Mesothelial cell of epicardium (in vitro differentiated cells): ENCODE measurements at regions not wholly inside any gene's neighbourhood (a gene's known extent, or its start where the extent isn't known, plus 50 kb on each side); places are given as distances from the start of the nearest gene placed in this dataset.
"Not testable (repeated sequence)": the region's sequence is repeated elsewhere in the genome, so short reads cannot be mapped to it uniquely, and the experiment has no call there.

Experiments
- DNase-seq, 2 experiments: peaks; one replicate each; pipeline ENCODE4 v3.0.0; 2021; ENCODE audit warnings: low spot score in 2 of 2; ENCODE audit not compliant: unreplicated experiment in 2 of 2
- H3K27ac Mint-ChIP-seq: 2 replicates; pipeline ENCODE4 v1.8.0; 2021; ENCODE audit warnings: mixed read lengths
- H3K27me3 Mint-ChIP-seq: 2 replicates; pipeline ENCODE4 v1.8.0; 2021; ENCODE audit warnings: low read depth, mixed read lengths
- H3K36me3 Mint-ChIP-seq: 2 replicates; pipeline ENCODE4 v1.8.0; 2021; ENCODE audit warnings: mixed read lengths
- H3K4me1 Mint-ChIP-seq: 2 replicates; pipeline ENCODE4 v1.8.0; 2021; ENCODE audit warnings: mixed read lengths
- H3K4me3 Mint-ChIP-seq: 2 replicates; pipeline ENCODE4 v1.8.0; 2021; ENCODE audit warnings: mild to moderate bottlenecking, moderate library complexity, mixed read lengths
- H3K9me3 Mint-ChIP-seq: 2 replicates; pipeline ENCODE4 v1.8.0; 2021; ENCODE audit warnings: mixed read lengths
- CTCF ChIP-seq: fragments of 200-600 bp; sonication (generic); IDR thresholded peaks from one replicate; pipeline ENCODE4 v1.5.0; 2021; ENCODE audit warnings: antibody characterized with exemption; ENCODE audit not compliant: unreplicated experiment

- Mint-ChIP-seq H3K36me3 (no peaks in the 10 kb centered on the region), H3K27me3 (no peaks in the 10 kb centered on the region), H3K9me3 (no peaks in the 10 kb centered on the region), H3K4me3 (no peak overlapping the region), H3K27ac (no peak overlapping the region), H3K4me1 (peaks cover 11% of the 10 kb centered on the region)
- TF ChIP-seq CTCF = no peak
- no peak for DNase-seq
Measured at GRCh38 chr4:147222906-147223305, 258.0 kb upstream of the EDNRA start.

DNA sequence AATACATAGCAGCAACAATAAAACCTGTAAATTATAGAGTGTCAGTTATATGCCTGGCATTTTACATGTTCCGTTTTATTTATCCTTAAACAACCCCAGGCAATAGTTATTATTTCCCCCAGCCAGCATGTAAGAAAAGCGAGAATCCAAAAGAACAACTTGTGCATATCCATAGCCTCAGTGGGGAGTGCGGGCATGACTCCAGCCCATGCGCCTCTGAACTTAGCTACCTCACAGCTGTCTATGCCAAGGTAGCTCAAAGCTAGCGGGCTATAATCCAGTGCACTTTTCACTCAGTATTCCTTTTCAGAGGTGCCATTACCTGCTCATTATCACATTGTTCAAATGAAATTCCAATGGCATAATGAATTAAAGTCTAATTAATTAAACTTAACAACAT lies 257.3 kb upstream of the EDNRA start:
- no peak for DNase-seq
- no peak overlapping the region for H3K27ac Mint-ChIP-seq
- peaks cover 13% of the 10 kb centered on the region for H3K4me1 Mint-ChIP-seq
- no peak overlapping the region for H3K4me3 Mint-ChIP-seq
- TF ChIP-seq CTCF = no peak
- no peaks in the 10 kb centered on the region for H3K27me3 Mint-ChIP-seq
- H3K36me3 Mint-ChIP-seq = no peaks in the 10 kb centered on the region
- H3K9me3 Mint-ChIP-seq = no peaks in the 10 kb centered on the region

DNA sequence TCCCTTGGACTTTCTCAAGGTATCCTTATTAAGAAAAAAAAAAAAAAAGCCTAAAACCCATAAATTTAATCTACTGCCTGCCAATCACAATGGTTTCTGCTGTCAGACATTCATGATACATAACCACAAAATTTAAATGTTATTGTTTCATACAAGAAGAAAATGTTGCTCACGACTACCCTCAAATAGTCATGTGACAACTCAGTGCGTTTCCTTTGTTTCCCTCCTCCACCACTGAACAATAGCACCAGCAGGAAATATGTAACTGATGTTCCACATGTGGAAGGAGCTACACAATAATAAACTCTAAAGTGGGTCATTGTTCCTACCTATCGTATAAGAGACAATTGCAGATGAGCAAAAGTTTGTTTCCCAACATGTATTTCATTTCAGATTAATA lies 244.1 kb upstream of the EDNRA start:
- no peaks in the 10 kb centered on the region for H3K36me3 Mint-ChIP-seq

GRCh38 chr4:147244786-147245185 lies 236.1 kb upstream of the EDNRA start:
- Mint-ChIP-seq H3K4me3 (no peak overlapping the region), H3K27me3 (no peaks in the 10 kb centered on the region)

More for the DNA sequence above, 244.1 kb upstream of the EDNRA start:
- no peak overlapping the region for H3K4me3 Mint-ChIP-seq
- H3K27ac Mint-ChIP-seq = no peak overlapping the region
- peaks cover 9% of the 10 kb centered on the region for H3K9me3 Mint-ChIP-seq
- H3K27me3 Mint-ChIP-seq = no peaks in the 10 kb centered on the region
- no peak for DNase-seq
- peaks cover 26% of the 10 kb centered on the region for H3K4me1 Mint-ChIP-seq
- TF ChIP-seq CTCF = no peak

GRCh38 chr4:147246096-147246495 lies 234.8 kb upstream of the EDNRA start:
- H3K27ac Mint-ChIP-seq = no peak overlapping the region

More at GRCh38 chr4:147244786-147245185, 236.1 kb upstream of the EDNRA start:
- Mint-ChIP-seq H3K27ac (no peak overlapping the region), H3K4me1 (peaks cover 23% of the 10 kb centered on the region), H3K36me3 (peaks cover 1% of the 10 kb centered on the region), H3K9me3 (peaks cover 15% of the 10 kb centered on the region)
- no peak for TF ChIP-seq CTCF
- DNase-seq = no peak

DNA sequence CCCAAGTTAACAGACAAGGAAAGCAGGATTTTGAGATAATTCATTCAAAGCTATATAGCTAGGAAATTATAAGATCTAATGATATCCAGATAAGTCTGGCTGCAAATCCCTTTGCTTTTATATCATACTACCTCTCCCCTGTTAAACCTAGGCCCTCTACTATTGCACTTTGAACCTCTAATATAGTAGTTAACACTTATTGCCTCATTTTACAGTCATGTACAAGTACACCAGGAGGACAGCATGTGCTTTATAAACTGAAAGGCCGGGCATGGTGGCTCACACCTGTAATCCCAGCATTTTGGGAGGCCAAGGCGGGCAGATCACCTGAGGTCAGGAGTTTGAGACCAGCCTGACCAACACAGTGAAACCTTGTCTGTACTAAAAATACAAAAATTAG lies 234.4 kb upstream of the EDNRA start:
- not testable (repeated sequence) for H3K27ac Mint-ChIP-seq, H3K4me3 Mint-ChIP-seq, H3K36me3 Mint-ChIP-seq, H3K27me3 Mint-ChIP-seq, DNase-seq
- Mint-ChIP-seq H3K4me1 (peaks cover 23% of the 10 kb centered on the region), H3K9me3 (peaks cover 20% of the 10 kb centered on the region)

More at GRCh38 chr4:147246096-147246495, 234.8 kb upstream of the EDNRA start:
- Mint-ChIP-seq H3K27me3 (no peaks in the 10 kb centered on the region), H3K36me3 (peaks cover 3% of the 10 kb centered on the region), H3K4me3 (no peak overlapping the region), H3K4me1 (peaks cover 23% of the 10 kb centered on the region), H3K9me3 (peaks cover 15% of the 10 kb centered on the region)
- no peak for DNase-seq
- no peak for TF ChIP-seq CTCF
